ENCODE measurements at regions not wholly inside any gene's neighbourhood (a gene's known extent, or its start where the extent isn't known, plus 50 kb on each side); places are given as distances from the start of the nearest gene placed in this dataset.

DNA sequence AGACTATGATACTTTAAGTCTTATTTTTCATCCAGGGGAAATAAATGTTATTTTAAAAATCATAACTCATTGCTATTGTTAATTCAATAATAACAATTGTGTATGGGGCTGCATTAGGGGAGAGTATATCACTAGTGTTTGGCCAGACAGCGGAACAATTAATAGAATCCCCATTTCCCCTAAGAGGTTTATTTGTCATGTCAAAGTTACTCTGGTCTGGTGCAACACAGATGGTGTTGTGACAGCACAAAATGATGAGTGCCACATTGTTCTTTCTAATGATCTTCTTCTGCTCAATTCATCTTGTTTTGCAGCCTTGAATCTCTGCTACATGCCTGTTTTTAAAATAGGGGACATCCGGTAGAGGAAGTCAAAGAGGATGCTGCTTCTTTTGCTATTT, 351.6 kb downstream of the NSUN3 start:
- TF ChIP-seq CTCF (IDR thresholded peaks at IDR 0.05) = no peak
- DNase-seq = no peak
- intact Hi-C loops (cut with DNase I) = no loop called here
- Histone ChIP-seq H3K36me3 (no peaks in the 10 kb centered on the region), H3K27ac (no peak overlapping the region), H3K4me3 (no peak overlapping the region), H3K4me1 (no peaks in the 10 kb centered on the region), H3K9ac (ENCODE audit: low read depth in 2 of 2, low read length in 2 of 2) (no peak overlapping the region), H3K9me3 (no peaks in the 10 kb centered on the region), H3K27me3 (no peaks in the 10 kb centered on the region)

DNA sequence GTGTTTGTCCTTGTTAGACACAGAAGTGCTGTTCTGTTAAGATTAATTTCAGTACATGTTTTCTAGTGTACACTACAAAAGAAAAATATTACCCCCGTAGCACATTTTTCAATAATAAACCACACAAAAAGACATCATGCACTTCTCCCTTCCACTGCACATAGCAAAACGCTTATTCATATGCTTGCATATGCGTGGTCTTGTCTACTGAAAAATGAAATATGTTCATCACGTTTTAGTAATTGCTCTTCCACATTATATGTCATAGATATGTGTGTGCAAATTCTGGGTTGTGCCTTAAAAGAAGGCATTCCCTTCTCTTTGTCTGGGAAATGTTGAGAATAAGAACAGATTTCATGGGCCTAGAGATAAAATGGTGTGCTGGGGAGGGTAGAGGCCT, 353.9 kb downstream of the NSUN3 start:
- no peak for TF ChIP-seq CTCF (IDR thresholded peaks at IDR 0.05)
- no peak overlapping the region for H3K9ac ChIP-seq (ENCODE audit: low read depth in 2 of 2, low read length in 2 of 2)
- H3K4me1 ChIP-seq = no peaks in the 10 kb centered on the region
- no peaks in the 10 kb centered on the region for H3K36me3 ChIP-seq
- H3K9me3 ChIP-seq = no peaks in the 10 kb centered on the region
- no peak overlapping the region for H3K4me3 ChIP-seq
- intact Hi-C loops (cut with DNase I) = no loop called here
- no peak for DNase-seq
- no peak overlapping the region for H3K27ac ChIP-seq
- H3K27me3 ChIP-seq = no peaks in the 10 kb centered on the region

- no peaks in the 10 kb centered on the region for H3K4me1 ChIP-seq
- H3K36me3 ChIP-seq = no peaks in the 10 kb centered on the region
- H3K9ac ChIP-seq (ENCODE audit: low read depth in 2 of 2, low read length in 2 of 2) = no peak overlapping the region
- TF ChIP-seq CTCF (IDR thresholded peaks at IDR 0.05) = no peak
- no peak overlapping the region for H3K4me3 ChIP-seq
- DNase-seq = no peak
- H3K9me3 ChIP-seq = no peaks in the 10 kb centered on the region
- intact Hi-C loops (cut with DNase I) = no loop called here
- no peak overlapping the region for H3K27ac ChIP-seq
- no peaks in the 10 kb centered on the region for H3K27me3 ChIP-seq
Measured at GRCh38 chr3:94417963-94418455, 355.1 kb downstream of the NSUN3 start.

- no peaks in the 10 kb centered on the region for H3K27me3 ChIP-seq
- H3K27ac ChIP-seq = no peak overlapping the region
- no peaks in the 10 kb centered on the region for H3K4me1 ChIP-seq
- no peak for TF ChIP-seq CTCF (IDR thresholded peaks at IDR 0.05)
- no peaks in the 10 kb centered on the region for H3K36me3 ChIP-seq
- no peak overlapping the region for H3K4me3 ChIP-seq
- no peaks in the 10 kb centered on the region for H3K9me3 ChIP-seq
- no peak for DNase-seq
- H3K9ac ChIP-seq (ENCODE audit: low read depth in 2 of 2, low read length in 2 of 2) = no peak overlapping the region
- intact Hi-C loops (cut with DNase I) = no loop called here
Measured at GRCh38 chr3:94420931-94421330, 358.1 kb downstream of the NSUN3 start.

- no peak overlapping the region for H3K4me3 ChIP-seq
- TF ChIP-seq CTCF (IDR thresholded peaks at IDR 0.05) = no peak
- DNase-seq = no peak
Measured at GRCh38 chr3:94423578-94423977, 360.7 kb downstream of the NSUN3 start.

DNA sequence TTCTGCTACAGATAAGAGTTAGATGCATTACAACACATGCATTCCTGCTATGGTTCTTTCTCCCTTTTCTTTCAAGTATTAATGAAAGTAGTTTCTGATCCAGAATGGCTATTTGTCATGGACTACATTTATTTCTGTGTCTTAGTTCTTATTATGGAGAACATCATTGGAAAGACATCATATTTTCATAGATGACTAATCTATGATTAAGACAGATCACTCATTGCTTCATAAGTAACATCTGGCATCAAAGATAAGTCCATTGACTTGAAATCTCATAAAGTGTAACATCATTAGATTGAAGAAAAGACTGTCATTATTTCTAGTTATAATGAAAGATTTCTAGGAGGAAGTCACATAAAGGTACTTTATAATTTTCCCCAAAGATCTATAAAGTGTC, 366.7 kb downstream of the NSUN3 start:
- Histone ChIP-seq H3K27me3 (no peaks in the 10 kb centered on the region), H3K9ac (ENCODE audit: low read depth in 2 of 2, low read length in 2 of 2) (no peak overlapping the region), H3K9me3 (no peaks in the 10 kb centered on the region), H3K27ac (no peak overlapping the region), H3K4me1 (no peaks in the 10 kb centered on the region), H3K4me3 (no peak overlapping the region), H3K36me3 (no peaks in the 10 kb centered on the region)
- DNase-seq = no peak
- intact Hi-C loops (cut with DNase I) = no loop called here
- TF ChIP-seq CTCF (IDR thresholded peaks at IDR 0.05) = no peak

More at GRCh38 chr3:94423578-94423977, 360.7 kb downstream of the NSUN3 start:
- no peak overlapping the region for H3K27ac ChIP-seq
- no peaks in the 10 kb centered on the region for H3K36me3 ChIP-seq
- H3K27me3 ChIP-seq = no peaks in the 10 kb centered on the region
- intact Hi-C loops (cut with DNase I) = no loop called here
- no peaks in the 10 kb centered on the region for H3K4me1 ChIP-seq
- no peak overlapping the region for H3K9ac ChIP-seq (ENCODE audit: low read depth in 2 of 2, low read length in 2 of 2)
- no peaks in the 10 kb centered on the region for H3K9me3 ChIP-seq
